ENCODE measurements at regions not wholly inside any gene's neighbourhood (a gene's known extent, or its start where the extent isn't known, plus 50 kb on each side); places are given as distances from the start of the nearest gene placed in this dataset.

GRCh38 chr10:62528441-62528840 lies 154.3 kb downstream of the ZNF365 start:
- no peaks in the 10 kb centered on the region for H3K27me3 ChIP-seq (ENCODE audit: insufficient read depth)
- H3K36me3 ChIP-seq (replicated peaks in 1 of 2; ENCODE audit: control insufficient read depth in 1 of 2, insufficient read depth in 2 of 2, low read length in 1 of 2), result no peaks in the 10 kb centered on the region
- ChIA-PET POLR2A (no interaction called here), CTCF (interaction anchor here (0.6 kb wide), 1 partner anchor 23 kb away, joined by 4 read pairs; no protein-coding TSS in a partner anchor)
- no peak overlapping the region for H2AFZ ChIP-seq (ENCODE audit: low read depth)
- H3K9me2 ChIP-seq, result no peaks in the 10 kb centered on the region
- whole genome bisulfite sequencing (ENCODE audit: low lambda C conversion rate), result 23% methylated on average over 1 of the region's 1 CpG
- no peak overlapping the region for H3K9ac ChIP-seq
- H3K4me3 ChIP-seq (ENCODE audit: low read depth in 2 of 2, low read length in 1 of 2), result no peak overlapping the region
- DNase-seq, result no peak
- no peak overlapping the region for H3K27ac ChIP-seq (ENCODE audit: low read depth in 2 of 2, low read length in 1 of 2)
- no peaks in the 10 kb centered on the region for H4K20me1 ChIP-seq (ENCODE audit: insufficient read depth)
- no peaks in the 10 kb centered on the region for H3K79me2 ChIP-seq (ENCODE audit: insufficient read depth)
- H3K4me1 ChIP-seq (ENCODE audit: control insufficient read depth in 1 of 2, insufficient read depth in 2 of 2, low read depth in 1 of 2, low read length in 1 of 2), result no peaks in the 10 kb centered on the region
- H3K9me3 ChIP-seq, result peaks cover 7% of the 10 kb centered on the region
- TF ChIP-seq, protein P1, sequence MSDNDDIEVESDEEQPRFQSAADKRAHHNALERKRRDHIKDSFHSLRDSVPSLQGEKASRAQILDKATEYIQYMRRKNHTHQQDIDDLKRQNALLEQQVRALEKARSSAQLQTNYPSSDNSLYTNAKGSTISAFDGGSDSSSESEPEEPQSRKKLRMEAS (IDR thresholded peaks at IDR 0.05; ENCODE audit: low read depth), result no peak
- TF ChIP-seq GATA2 (CRISPR knock-in tag; IDR thresholded peaks at IDR 0.05), result no peak
- TF ChIP-seq MEF2A (IDR thresholded peaks at IDR 0.05; ENCODE audit: borderline replicate concordance, low read depth), result no peak
- TF ChIP-seq ZBTB33 (IDR thresholded peaks at IDR 0.05; ENCODE audit: borderline replicate concordance, low read depth), result no peak
- TF ChIP-seq SIN3A (IDR thresholded peaks at IDR 0.05; ENCODE audit: borderline replicate concordance, low read depth, low read length), result no peak
- TF ChIP-seq YY1 (IDR thresholded peaks at IDR 0.05; ENCODE audit: low read depth), result no peak
- no peak for TF ChIP-seq NFIC (IDR thresholded peaks at IDR 0.05; ENCODE audit: borderline replicate concordance)
- no peak for TF ChIP-seq FOSL2 (IDR thresholded peaks at IDR 0.05; ENCODE audit: borderline replicate concordance, low read depth)
- TF ChIP-seq USF1 (IDR thresholded peaks at IDR 0.05; ENCODE audit: borderline replicate concordance, low read depth), result no peak
- no peak for TF ChIP-seq POLR2AphosphoS5 (IDR thresholded peaks at IDR 0.05; ENCODE audit: low read depth, low read length)
- TF ChIP-seq RXRA (IDR thresholded peaks at IDR 0.05; ENCODE audit: borderline replicate concordance, low read depth), result no peak
- TF ChIP-seq TCF12 (IDR thresholded peaks at IDR 0.05), result no peak
- TF ChIP-seq, protein P2, sequence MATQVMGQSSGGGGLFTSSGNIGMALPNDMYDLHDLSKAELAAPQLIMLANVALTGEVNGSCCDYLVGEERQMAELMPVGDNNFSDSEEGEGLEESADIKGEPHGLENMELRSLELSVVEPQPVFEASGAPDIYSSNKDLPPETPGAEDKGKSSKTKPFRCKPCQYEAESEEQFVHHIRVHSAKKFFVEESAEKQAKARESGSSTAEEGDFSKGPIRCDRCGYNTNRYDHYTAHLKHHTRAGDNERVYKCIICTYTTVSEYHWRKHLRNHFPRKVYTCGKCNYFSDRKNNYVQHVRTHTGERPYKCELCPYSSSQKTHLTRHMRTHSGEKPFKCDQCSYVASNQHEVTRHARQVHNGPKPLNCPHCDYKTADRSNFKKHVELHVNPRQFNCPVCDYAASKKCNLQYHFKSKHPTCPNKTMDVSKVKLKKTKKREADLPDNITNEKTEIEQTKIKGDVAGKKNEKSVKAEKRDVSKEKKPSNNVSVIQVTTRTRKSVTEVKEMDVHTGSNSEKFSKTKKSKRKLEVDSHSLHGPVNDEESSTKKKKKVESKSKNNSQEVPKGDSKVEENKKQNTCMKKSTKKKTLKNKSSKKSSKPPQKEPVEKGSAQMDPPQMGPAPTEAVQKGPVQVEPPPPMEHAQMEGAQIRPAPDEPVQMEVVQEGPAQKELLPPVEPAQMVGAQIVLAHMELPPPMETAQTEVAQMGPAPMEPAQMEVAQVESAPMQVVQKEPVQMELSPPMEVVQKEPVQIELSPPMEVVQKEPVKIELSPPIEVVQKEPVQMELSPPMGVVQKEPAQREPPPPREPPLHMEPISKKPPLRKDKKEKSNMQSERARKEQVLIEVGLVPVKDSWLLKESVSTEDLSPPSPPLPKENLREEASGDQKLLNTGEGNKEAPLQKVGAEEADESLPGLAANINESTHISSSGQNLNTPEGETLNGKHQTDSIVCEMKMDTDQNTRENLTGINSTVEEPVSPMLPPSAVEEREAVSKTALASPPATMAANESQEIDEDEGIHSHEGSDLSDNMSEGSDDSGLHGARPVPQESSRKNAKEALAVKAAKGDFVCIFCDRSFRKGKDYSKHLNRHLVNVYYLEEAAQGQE (IDR thresholded peaks at IDR 0.05; ENCODE audit: low read depth, low read length), result no peak
- no peak for TF ChIP-seq GABPA (IDR thresholded peaks at IDR 0.05; ENCODE audit: low read depth)
- no peak for TF ChIP-seq CHD2 (IDR thresholded peaks at IDR 0.05; ENCODE audit: low read length, partially characterized antibody)
- TF ChIP-seq TEAD4 (IDR thresholded peaks at IDR 0.05; ENCODE audit: borderline replicate concordance, insufficient read depth), result no peak
- TF ChIP-seq ELF1 (IDR thresholded peaks at IDR 0.05), result no peak
- TF ChIP-seq SMC3 (IDR thresholded peaks at IDR 0.05; ENCODE audit: low read depth, low read length), result no peak
- no peak for TF ChIP-seq RAD21 (IDR thresholded peaks at IDR 0.05; ENCODE audit: low read length)
- TF ChIP-seq RFX5 (IDR thresholded peaks at IDR 0.05; ENCODE audit: low read length), result no peak
- no peak overlapping the region for H3K4me2 ChIP-seq
- no peaks in the 10 kb centered on the region for H3F3A ChIP-seq (replicated peaks; ENCODE audit: insufficient read depth)

All from SK-N-SH (cell line).